Neural cell (in vitro differentiated cells): ENCODE measurements at regions not wholly inside any gene's neighbourhood (a gene's known extent, or its start where the extent isn't known, plus 50 kb on each side); places are given as distances from the start of the nearest gene placed in this dataset.

ENCODE experiments used
- CTCF ChIP-seq: fragments of 450-650 bp; IDR thresholded peaks from 2 replicates; pipeline ENCODE4 v1.5.1; 2014; ENCODE audit warnings: antibody characterized with exemption, mild to moderate bottlenecking, moderate library complexity; ENCODE audit not compliant: poor library complexity, severe bottlenecking
- RAD21 ChIP-seq: fragments of 450-650 bp; conservative IDR thresholded peaks from 2 replicates; pipeline ENCODE4 v1.6.1; 2014; ENCODE audit warnings: antibody characterized with exemption, mild to moderate bottlenecking, moderate library complexity

- TF ChIP-seq CTCF (no peak), RAD21 (no peak)
Observed at GRCh38 chr2:52194342-52194741, 1162.4 kb upstream of the NRXN1 start.
